ENCODE measurements at regions not wholly inside any gene's neighbourhood (a gene's known extent, or its start where the extent isn't known, plus 50 kb on each side); places are given as distances from the start of the nearest gene placed in this dataset.

- TF ChIP-seq CTCF (IDR thresholded peaks at IDR 0.05) = no peak
- no peak for TF ChIP-seq POLR2A (IDR thresholded peaks at IDR 0.05)
- no peak for TF ChIP-seq EP300 (IDR thresholded peaks at IDR 0.05)
- no peak for TF ChIP-seq POLR2AphosphoS5 (IDR thresholded peaks at IDR 0.05)
These were observed 164.0 kb upstream of the TBL1XR1 start for GRCh38 chr3:177361081-177361938.
